DND-41 (cell line): ENCODE measurements at regions not wholly inside any gene's neighbourhood (a gene's known extent, or its start where the extent isn't known, plus 50 kb on each side); places are given as distances from the start of the nearest gene placed in this dataset.

Experiments
- EZH2 ChIP-seq: IDR thresholded peaks from 3 replicates; pipeline ENCODE4 v1.6.1; 2012; ENCODE audit warnings: borderline replicate concordance, low read depth, mild to moderate bottlenecking, moderate library complexity, low read length, inconsistent platforms; ENCODE audit not compliant: severe bottlenecking
- TF ChIP-seq, protein P1 (sequence below): IDR thresholded peaks from 2 replicates; pipeline ENCODE4 v1.5.1; 2012; ENCODE audit warnings: borderline replicate concordance, low read length, moderate library complexity, mild to moderate bottlenecking; ENCODE audit not compliant: poor library complexity, severe bottlenecking; ENCODE audit errors: extremely low read depth

DNA sequence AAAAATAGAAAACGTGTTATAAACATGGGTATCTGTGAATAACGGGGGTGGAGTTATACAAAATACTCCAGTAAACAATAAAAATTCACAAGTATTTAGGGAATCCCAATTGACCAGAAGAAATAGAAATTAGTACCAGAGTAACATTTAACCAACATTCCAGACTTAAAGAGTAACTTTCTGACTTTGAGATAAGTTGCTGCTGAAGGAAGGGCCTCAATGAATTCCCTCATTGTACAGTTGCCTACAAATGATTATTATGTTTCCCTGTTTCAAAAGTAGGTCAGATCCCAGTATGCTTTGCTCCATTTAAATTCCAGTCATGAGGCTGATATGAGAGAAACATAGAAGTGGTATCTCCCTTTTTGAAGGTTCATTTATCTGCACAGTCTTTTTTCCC lies 88.3 kb upstream of the KCNH7 start:
- TF ChIP-seq, protein P1, sequence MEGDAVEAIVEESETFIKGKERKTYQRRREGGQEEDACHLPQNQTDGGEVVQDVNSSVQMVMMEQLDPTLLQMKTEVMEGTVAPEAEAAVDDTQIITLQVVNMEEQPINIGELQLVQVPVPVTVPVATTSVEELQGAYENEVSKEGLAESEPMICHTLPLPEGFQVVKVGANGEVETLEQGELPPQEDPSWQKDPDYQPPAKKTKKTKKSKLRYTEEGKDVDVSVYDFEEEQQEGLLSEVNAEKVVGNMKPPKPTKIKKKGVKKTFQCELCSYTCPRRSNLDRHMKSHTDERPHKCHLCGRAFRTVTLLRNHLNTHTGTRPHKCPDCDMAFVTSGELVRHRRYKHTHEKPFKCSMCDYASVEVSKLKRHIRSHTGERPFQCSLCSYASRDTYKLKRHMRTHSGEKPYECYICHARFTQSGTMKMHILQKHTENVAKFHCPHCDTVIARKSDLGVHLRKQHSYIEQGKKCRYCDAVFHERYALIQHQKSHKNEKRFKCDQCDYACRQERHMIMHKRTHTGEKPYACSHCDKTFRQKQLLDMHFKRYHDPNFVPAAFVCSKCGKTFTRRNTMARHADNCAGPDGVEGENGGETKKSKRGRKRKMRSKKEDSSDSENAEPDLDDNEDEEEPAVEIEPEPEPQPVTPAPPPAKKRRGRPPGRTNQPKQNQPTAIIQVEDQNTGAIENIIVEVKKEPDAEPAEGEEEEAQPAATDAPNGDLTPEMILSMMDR = no peak
- TF ChIP-seq EZH2 = no peak
